HepG2 (cell line): ENCODE measurements at regions not wholly inside any gene's neighbourhood (a gene's known extent, or its start where the extent isn't known, plus 50 kb on each side); places are given as distances from the start of the nearest gene placed in this dataset.
A peak's percentile ranks its signal among the peaks of the same experiment; 100 is the strongest.

Experiments used
- BRCA1 ChIP-seq: sonication (generic); formaldehyde crosslinking; IDR thresholded peaks from 2 replicates; pipeline ENCODE4 v1.4.0; 2020; ENCODE audit warnings: missing genetic modification reagents
- ETV5 ChIP-seq: IDR thresholded peaks from 2 replicates; pipeline ENCODE4 v1.6.1; 2018; ENCODE audit warnings: missing biosample characterization, missing genetic modification reagents, inconsistent platforms, borderline replicate concordance
- GATAD2A ChIP-seq: IDR thresholded peaks from 2 replicates; pipeline ENCODE4 v1.6.1; 2016
- HHEX ChIP-seq: IDR thresholded peaks from 2 replicates; pipeline ENCODE4 v1.6.1; 2016; ENCODE audit warnings: control low read depth
- KMT2B ChIP-seq: IDR thresholded peaks from 2 replicates; pipeline ENCODE4 v1.6.1; 2016; ENCODE audit warnings: missing genetic modification reagents, missing compliant biosample characterization
- MEF2D ChIP-seq: sonication (generic); formaldehyde crosslinking; IDR thresholded peaks from 2 replicates; pipeline ENCODE4 v1.5.1; 2020; ENCODE audit warnings: mild to moderate bottlenecking, missing genetic modification reagents
- NCOA1 ChIP-seq: sonication (generic); formaldehyde crosslinking; IDR thresholded peaks from 2 replicates; pipeline ENCODE4 v1.9.0; 2021; ENCODE audit warnings: missing genetic modification reagents
- NKX3-1 ChIP-seq: sonication (generic); formaldehyde crosslinking; IDR thresholded peaks from 2 replicates; pipeline ENCODE4 v1.5.0; 2020; ENCODE audit warnings: missing genetic modification reagents
- NR1H2 ChIP-seq: sonication (generic); formaldehyde crosslinking; IDR thresholded peaks from 2 replicates; pipeline ENCODE4 v1.8.1; 2022; ENCODE audit warnings: low read depth, missing genetic modification reagents, borderline replicate concordance
- SMAD1 ChIP-seq: sonication (generic); formaldehyde crosslinking; IDR thresholded peaks from 2 replicates; pipeline ENCODE4 v1.4.0; 2020; ENCODE audit warnings: missing genetic modification reagents, low read depth, mild to moderate bottlenecking, borderline replicate concordance
- SNAI1 ChIP-seq: sonication (generic); formaldehyde crosslinking; IDR thresholded peaks from 2 replicates; pipeline ENCODE4 v1.5.0; 2020; ENCODE audit warnings: mild to moderate bottlenecking, missing genetic modification reagents, borderline replicate concordance
- SOX6 ChIP-seq, 2 experiments: fragments of 450-650 bp in 1 of 2; sonication (generic) in 1 of 2; formaldehyde crosslinking in 1 of 2; IDR thresholded peaks; 2 replicates each; pipeline versions ENCODE4 v1.4.0 to v1.6.1; 2017 to 2020; ENCODE audit warnings: antibody characterized with exemption in 1 of 2, mild to moderate bottlenecking in 1 of 2, missing genetic modification reagents in 1 of 2
- ZBTB38 ChIP-seq: sonication (generic); formaldehyde crosslinking; IDR thresholded peaks from 2 replicates; pipeline ENCODE4 v1.5.1; 2020; ENCODE audit warnings: mild to moderate bottlenecking, missing genetic modification reagents
- ZNF292 ChIP-seq: sonication (generic); formaldehyde crosslinking; IDR thresholded peaks from 2 replicates; pipeline ENCODE4 v1.8.1; 2022; ENCODE audit warnings: mild to moderate bottlenecking, low read depth, missing genetic modification reagents, borderline replicate concordance
- ZNF33A ChIP-seq: sonication (generic); formaldehyde crosslinking; IDR thresholded peaks from 2 replicates; pipeline ENCODE4 v1.5.1; 2020; ENCODE audit warnings: missing genetic modification reagents, mild to moderate bottlenecking, moderate library complexity, borderline replicate concordance
- ZNF552 ChIP-seq: sonication (generic); formaldehyde crosslinking; IDR thresholded peaks from 2 replicates; pipeline ENCODE4 v1.9.0; 2022; ENCODE audit warnings: missing genetic modification reagents, mild to moderate bottlenecking, borderline replicate concordance
- ZNF564 ChIP-seq: sonication (generic); formaldehyde crosslinking; IDR thresholded peaks from 2 replicates; pipeline ENCODE4 v1.8.1; 2023; ENCODE audit warnings: mild to moderate bottlenecking, missing genetic modification reagents
- ZNF878 ChIP-seq: sonication (generic); formaldehyde crosslinking; IDR thresholded peaks from 2 replicates; pipeline ENCODE4 v1.8.1; 2023; ENCODE audit warnings: mild to moderate bottlenecking, missing genetic modification reagents, moderate library complexity
- TF ChIP-seq, protein P1 (sequence below): sonication (generic); formaldehyde crosslinking; IDR thresholded peaks from 2 replicates; pipeline ENCODE4 v1.5.0; 2020; ENCODE audit warnings: mild to moderate bottlenecking, missing genetic modification reagents, moderate library complexity
- TF ChIP-seq, protein P2 (sequence below): IDR thresholded peaks from 2 replicates; pipeline ENCODE4 v1.6.1; 2016; ENCODE audit warnings: missing compliant biosample characterization, missing genetic modification reagents, borderline replicate concordance
- TF ChIP-seq, protein P3 (sequence below): IDR thresholded peaks from 2 replicates; pipeline ENCODE4 v1.6.1; 2016; ENCODE audit warnings: missing compliant biosample characterization, missing genetic modification reagents, borderline replicate concordance
- TF ChIP-seq, protein P4 (sequence below): sonication (generic); formaldehyde crosslinking; IDR thresholded peaks from 2 replicates; pipeline ENCODE4 v1.8.0; 2022; ENCODE audit warnings: missing genetic modification reagents, mild to moderate bottlenecking, borderline replicate concordance
- TF ChIP-seq, protein P5 (sequence below): sonication (generic); formaldehyde crosslinking; IDR thresholded peaks from 2 replicates; pipeline ENCODE4 v1.5.1; 2020; ENCODE audit warnings: missing genetic modification reagents, mild to moderate bottlenecking, borderline replicate concordance

DNA sequence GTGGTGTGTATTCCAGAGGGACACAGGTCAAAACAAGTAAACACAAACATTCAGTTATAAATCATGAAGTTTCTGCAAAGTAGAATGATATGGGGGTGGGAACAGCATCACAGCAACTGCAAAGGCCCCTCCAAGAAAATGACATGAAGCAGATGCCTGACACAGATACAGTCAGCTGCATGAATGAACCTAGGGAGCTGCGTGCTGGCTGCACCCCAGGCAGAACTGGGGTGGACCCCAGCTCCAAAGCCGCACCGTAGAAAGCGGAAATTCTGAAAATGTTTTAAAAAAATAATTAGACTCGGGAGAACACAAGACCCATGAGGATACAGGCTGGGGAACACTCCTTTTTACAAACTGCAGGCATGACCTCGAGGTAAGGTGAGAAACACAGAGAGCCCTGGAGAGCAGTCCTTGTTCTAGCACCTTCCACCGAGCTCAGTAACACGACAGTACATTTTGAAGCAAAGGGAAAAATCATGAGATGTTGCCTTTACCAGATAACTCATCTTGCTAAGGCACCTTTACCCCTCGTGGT lies 323.8 kb downstream of the SOX9 start (continued):
- TF ChIP-seq, protein P1, sequence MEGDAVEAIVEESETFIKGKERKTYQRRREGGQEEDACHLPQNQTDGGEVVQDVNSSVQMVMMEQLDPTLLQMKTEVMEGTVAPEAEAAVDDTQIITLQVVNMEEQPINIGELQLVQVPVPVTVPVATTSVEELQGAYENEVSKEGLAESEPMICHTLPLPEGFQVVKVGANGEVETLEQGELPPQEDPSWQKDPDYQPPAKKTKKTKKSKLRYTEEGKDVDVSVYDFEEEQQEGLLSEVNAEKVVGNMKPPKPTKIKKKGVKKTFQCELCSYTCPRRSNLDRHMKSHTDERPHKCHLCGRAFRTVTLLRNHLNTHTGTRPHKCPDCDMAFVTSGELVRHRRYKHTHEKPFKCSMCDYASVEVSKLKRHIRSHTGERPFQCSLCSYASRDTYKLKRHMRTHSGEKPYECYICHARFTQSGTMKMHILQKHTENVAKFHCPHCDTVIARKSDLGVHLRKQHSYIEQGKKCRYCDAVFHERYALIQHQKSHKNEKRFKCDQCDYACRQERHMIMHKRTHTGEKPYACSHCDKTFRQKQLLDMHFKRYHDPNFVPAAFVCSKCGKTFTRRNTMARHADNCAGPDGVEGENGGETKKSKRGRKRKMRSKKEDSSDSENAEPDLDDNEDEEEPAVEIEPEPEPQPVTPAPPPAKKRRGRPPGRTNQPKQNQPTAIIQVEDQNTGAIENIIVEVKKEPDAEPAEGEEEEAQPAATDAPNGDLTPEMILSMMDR, result no peak
- TF ChIP-seq ZNF564 (CRISPR knock-in tag), result 0 out of 2 replicates have a peak, but pooled peaks have one; percentile 72
- 0 out of 2 replicates have a peak, but pooled peaks have one; percentile 41 for TF ChIP-seq MEF2D (CRISPR knock-in tag)
- no peak for TF ChIP-seq SOX6 (IDR thresholded peaks at IDR 0.05)
- peak; percentile 38 for TF ChIP-seq SOX6 (CRISPR knock-in tag; IDR thresholded peaks at IDR 0.05)
- TF ChIP-seq, protein P2, sequence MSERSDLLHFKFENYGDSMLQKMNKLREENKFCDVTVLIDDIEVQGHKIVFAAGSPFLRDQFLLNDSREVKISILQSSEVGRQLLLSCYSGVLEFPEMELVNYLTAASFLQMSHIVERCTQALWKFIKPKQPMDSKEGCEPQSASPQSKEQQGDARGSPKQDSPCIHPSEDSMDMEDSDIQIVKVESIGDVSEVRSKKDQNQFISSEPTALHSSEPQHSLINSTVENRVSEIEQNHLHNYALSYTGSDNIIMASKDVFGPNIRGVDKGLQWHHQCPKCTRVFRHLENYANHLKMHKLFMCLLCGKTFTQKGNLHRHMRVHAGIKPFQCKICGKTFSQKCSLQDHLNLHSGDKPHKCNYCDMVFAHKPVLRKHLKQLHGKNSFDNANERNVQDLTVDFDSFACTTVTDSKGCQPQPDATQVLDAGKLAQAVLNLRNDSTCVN (CRISPR knock-in tag), result 0 out of 2 replicates have a peak, but pooled peaks have one; percentile 52
- TF ChIP-seq HHEX (CRISPR knock-in tag), result no peak
- TF ChIP-seq ETV5 (CRISPR knock-in tag), result peak; percentile 8; the same call in 1 of the 2 replicates
- peak; percentile 85; the same call in 1 of the 2 replicates for TF ChIP-seq NKX3-1
- TF ChIP-seq, protein P3, sequence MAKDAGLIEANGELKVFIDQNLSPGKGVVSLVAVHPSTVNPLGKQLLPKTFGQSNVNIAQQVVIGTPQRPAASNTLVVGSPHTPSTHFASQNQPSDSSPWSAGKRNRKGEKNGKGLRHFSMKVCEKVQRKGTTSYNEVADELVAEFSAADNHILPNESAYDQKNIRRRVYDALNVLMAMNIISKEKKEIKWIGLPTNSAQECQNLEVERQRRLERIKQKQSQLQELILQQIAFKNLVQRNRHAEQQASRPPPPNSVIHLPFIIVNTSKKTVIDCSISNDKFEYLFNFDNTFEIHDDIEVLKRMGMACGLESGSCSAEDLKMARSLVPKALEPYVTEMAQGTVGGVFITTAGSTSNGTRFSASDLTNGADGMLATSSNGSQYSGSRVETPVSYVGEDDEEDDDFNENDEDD, result peak; percentile 80; the same call in 1 of the 2 replicates
- peak; percentile 51; the same call in 1 of the 2 replicates for TF ChIP-seq ZNF878 (CRISPR knock-in tag)
- TF ChIP-seq SNAI1 (CRISPR knock-in tag), result 0 out of 2 replicates have a peak, but pooled peaks have one; percentile 58
- TF ChIP-seq GATAD2A, result peak; percentile 62
- TF ChIP-seq ZNF292, result 0 out of 2 replicates have a peak, but pooled peaks have one; percentile 13
- TF ChIP-seq ZNF33A (CRISPR knock-in tag), result 0 out of 2 replicates have a peak, but pooled peaks have one; percentile 27
- TF ChIP-seq ZBTB38 (CRISPR knock-in tag), result 0 out of 2 replicates have a peak, but pooled peaks have one; percentile 29
- 0 out of 2 replicates have a peak, but pooled peaks have one; percentile 69 for TF ChIP-seq BRCA1 (CRISPR knock-in tag)
- TF ChIP-seq NR1H2 (CRISPR knock-in tag), result no peak
- TF ChIP-seq, protein P4, sequence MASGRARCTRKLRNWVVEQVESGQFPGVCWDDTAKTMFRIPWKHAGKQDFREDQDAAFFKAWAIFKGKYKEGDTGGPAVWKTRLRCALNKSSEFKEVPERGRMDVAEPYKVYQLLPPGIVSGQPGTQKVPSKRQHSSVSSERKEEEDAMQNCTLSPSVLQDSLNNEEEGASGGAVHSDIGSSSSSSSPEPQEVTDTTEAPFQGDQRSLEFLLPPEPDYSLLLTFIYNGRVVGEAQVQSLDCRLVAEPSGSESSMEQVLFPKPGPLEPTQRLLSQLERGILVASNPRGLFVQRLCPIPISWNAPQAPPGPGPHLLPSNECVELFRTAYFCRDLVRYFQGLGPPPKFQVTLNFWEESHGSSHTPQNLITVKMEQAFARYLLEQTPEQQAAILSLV, result peak; percentile 38; the same call in 1 of the 2 replicates
- no peak for TF ChIP-seq ZNF552
- no peak for TF ChIP-seq SMAD1 (CRISPR knock-in tag)
- TF ChIP-seq KMT2B (CRISPR knock-in tag), result 0 out of 2 replicates have a peak, but pooled peaks have one; percentile 35
- TF ChIP-seq, protein P5, sequence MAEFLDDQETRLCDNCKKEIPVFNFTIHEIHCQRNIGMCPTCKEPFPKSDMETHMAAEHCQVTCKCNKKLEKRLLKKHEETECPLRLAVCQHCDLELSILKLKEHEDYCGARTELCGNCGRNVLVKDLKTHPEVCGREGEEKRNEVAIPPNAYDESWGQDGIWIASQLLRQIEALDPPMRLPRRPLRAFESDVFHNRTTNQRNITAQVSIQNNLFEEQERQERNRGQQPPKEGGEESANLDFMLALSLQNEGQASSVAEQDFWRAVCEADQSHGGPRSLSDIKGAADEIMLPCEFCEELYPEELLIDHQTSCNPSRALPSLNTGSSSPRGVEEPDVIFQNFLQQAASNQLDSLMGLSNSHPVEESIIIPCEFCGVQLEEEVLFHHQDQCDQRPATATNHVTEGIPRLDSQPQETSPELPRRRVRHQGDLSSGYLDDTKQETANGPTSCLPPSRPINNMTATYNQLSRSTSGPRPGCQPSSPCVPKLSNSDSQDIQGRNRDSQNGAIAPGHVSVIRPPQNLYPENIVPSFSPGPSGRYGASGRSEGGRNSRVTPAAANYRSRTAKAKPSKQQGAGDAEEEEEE (CRISPR knock-in tag), result 0 out of 2 replicates have a peak, but pooled peaks have one; percentile 35
- peak; percentile 72; the same call in 1 of the 2 replicates for TF ChIP-seq NCOA1
